Fibroblast of villous mesenchyme (primary cell): ENCODE measurements at regions not wholly inside any gene's neighbourhood (a gene's known extent, or its start where the extent isn't known, plus 50 kb on each side); places are given as distances from the start of the nearest gene placed in this dataset.

Experiments used
- DNase-seq: peaks from one replicate; pipeline ENCODE4 v3.0.0-alpha.2; 2010; ENCODE audit warnings: low read depth
- H3K4me3 ChIP-seq: 2 replicates; pipeline ENCODE4 v1.5.1; 2011; ENCODE audit warnings: low read depth, mild to moderate bottlenecking, low read length
- TF ChIP-seq, protein P1 (sequence below): IDR thresholded peaks from 2 replicates; pipeline ENCODE4 v1.5.1; 2012; ENCODE audit warnings: low read depth, mild to moderate bottlenecking, low read length; ENCODE audit not compliant: insufficient read depth

DNA sequence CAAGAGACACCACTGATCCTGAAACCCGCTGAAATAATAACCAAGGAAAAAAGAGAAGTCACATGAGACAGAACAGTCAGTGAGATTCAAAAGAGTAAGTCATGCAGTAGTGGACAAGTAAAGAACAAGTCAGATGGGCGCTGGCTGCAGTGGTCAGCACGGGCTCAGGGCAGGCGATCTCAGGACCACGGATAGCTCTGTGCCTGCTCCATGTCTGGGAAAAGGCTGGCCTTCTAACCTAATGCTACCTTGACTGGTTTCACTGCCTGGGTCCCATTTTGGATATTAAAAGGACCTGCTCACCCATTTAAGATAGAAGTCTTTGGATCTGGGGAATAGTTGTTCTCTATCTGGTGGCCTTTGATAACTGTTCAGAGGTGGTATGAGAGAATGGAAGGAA lies 61.7 kb upstream of the LCLAT1 start:
- no peak overlapping the region for H3K4me3 ChIP-seq
- TF ChIP-seq, protein P1, sequence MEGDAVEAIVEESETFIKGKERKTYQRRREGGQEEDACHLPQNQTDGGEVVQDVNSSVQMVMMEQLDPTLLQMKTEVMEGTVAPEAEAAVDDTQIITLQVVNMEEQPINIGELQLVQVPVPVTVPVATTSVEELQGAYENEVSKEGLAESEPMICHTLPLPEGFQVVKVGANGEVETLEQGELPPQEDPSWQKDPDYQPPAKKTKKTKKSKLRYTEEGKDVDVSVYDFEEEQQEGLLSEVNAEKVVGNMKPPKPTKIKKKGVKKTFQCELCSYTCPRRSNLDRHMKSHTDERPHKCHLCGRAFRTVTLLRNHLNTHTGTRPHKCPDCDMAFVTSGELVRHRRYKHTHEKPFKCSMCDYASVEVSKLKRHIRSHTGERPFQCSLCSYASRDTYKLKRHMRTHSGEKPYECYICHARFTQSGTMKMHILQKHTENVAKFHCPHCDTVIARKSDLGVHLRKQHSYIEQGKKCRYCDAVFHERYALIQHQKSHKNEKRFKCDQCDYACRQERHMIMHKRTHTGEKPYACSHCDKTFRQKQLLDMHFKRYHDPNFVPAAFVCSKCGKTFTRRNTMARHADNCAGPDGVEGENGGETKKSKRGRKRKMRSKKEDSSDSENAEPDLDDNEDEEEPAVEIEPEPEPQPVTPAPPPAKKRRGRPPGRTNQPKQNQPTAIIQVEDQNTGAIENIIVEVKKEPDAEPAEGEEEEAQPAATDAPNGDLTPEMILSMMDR, result no peak
- peak; percentile 42 for DNase-seq

DNA sequence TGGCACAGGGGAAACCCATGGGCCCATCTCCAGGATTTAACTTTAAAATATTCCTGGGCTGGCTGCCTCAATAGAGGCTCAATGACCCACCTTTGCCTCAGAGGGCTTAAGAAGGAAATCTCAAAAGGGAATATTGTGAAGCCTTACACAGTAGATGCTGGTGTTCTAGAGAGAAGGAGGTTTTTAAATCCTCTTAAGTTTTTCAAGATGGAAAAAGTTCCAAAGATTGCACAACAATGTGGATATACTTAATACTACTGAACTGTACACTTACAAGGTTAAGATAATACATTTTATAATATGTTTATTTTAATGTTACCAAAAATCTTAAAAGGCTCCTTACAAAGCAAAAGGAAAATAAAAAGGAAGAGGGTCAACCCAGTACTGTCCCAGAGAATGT lies 54.9 kb upstream of the LCLAT1 start:
- TF ChIP-seq, protein P1, result no peak
- H3K4me3 ChIP-seq, result no peak overlapping the region
- DNase-seq, result no peak

DNA sequence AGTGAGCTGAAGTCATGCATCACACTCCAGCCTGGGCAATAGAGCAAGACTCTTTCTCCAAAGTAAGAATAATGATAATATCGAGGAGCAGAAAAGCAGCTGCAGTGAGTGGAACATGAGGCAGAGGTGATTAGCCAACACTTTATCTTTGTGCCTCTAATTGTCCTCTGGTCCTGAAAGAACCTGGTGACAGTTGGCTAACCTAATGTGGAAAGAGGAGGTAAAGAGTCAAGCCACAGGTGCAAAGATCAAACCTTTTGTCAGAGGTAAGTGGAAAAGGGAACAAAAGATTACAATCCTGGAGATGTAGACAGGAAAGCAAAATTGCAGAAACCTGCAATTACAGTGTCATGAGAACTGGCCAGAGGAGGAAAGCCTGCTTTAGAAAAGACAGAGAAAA lies 53.5 kb upstream of the LCLAT1 start:
- no peak for DNase-seq
- TF ChIP-seq, protein P1, result no peak
- H3K4me3 ChIP-seq, result no peak overlapping the region

DNA sequence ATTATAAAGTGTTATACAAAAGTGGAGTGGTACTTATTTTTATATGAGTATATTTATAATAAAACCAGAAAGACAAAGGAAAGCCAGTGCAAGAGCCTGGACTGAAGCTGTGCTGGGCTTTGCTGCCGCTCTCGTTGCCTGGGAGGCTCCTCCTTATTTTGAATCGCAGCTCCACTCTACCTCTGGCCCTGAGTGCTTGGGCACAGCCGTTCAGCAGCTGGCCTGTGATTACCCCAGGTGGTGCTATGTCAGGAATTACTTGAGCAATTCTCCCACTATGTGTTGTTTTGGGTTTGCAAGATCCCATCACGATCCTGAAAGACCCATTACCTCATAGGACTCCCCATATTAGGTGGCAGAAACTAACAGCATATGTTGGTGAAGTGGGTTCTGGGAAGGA lies 53.0 kb upstream of the LCLAT1 start:
- no peak for DNase-seq

DNA sequence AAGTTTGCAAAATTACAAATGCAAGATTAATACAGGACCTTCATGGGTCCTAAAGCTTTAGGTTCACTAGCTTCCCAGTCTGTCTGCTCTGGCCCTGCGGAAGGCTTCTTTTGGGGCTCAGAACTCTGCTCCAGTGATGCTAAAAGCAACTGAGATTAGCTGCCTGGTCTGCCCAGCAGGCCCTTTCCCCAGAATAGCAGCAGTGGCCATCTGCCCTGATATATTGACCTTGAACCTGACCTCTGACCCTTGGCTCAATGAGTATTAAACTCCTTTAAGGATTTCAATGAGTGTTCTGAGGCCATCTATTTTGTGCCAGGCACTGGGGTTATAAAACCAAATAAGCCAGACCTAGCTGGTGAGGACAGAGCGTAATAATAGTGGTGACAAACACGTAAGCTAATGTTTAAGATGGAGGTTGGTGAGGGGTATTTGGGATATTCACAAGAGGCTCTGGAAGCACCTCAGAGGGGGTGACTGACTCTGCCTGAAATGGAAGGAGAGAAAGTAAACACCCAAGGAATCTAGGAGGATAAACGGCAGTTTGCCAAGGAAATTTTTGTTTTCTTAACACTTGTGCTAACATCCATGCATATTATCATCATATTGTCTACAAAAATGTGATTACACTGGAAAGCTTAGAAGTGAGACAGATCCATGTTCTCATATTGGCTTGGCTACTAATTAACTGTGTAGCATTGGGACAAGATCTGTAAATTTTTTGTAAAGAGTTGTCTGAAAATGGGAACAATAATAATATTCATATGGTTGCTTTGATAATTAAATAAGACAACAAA lies 50.4 kb upstream of the LCLAT1 start:
- no peak overlapping the region for H3K4me3 ChIP-seq
- TF ChIP-seq, protein P1, result no peak
- DNase-seq, result no peak

More for the DNA sequence above, 53.0 kb upstream of the LCLAT1 start:
- TF ChIP-seq, protein P1, result no peak
- H3K4me3 ChIP-seq, result no peak overlapping the region
